ENCODE measurements at regions not wholly inside any gene's neighbourhood (a gene's known extent, or its start where the extent isn't known, plus 50 kb on each side); places are given as distances from the start of the nearest gene placed in this dataset.
"Not testable (repeated sequence)": the region's sequence is repeated elsewhere in the genome, so short reads cannot be mapped to it uniquely, and the experiment has no call there.

GRCh38 chr18:14641121-14641520, 97.7 kb upstream of the POTEC start:
- not testable (repeated sequence) for H4K5ac ChIP-seq (ENCODE audit: insufficient read length, low read depth, low read length); H3K27ac Mint-ChIP-seq; H3K79me2 ChIP-seq (ENCODE audit: insufficient read depth, low read length); H3K79me1 ChIP-seq (ENCODE audit: insufficient read depth, low read depth, low read length, poor library complexity, severe bottlenecking); H3K23ac ChIP-seq (ENCODE audit: insufficient read length, low read depth, low read length); H3K23me2 ChIP-seq (ENCODE audit: insufficient read length, low read depth, low read length, poor library complexity, severe bottlenecking); H3K4me3 Mint-ChIP-seq; H3K18ac ChIP-seq (ENCODE audit: insufficient read length, low read depth, low read length); H4K8ac ChIP-seq (replicated peaks; ENCODE audit: insufficient read length, low read depth, low read length); H2AK5ac ChIP-seq (ENCODE audit: insufficient read length, low read length); H2AFZ ChIP-seq (ENCODE audit: low read length); H2BK12ac ChIP-seq (ENCODE audit: insufficient read length, low read depth, low read length); H3K4me2 ChIP-seq (ENCODE audit: insufficient read depth, insufficient read length, low read length); H2BK5ac ChIP-seq (ENCODE audit: insufficient read length, low read length); H3K27me3 Mint-ChIP-seq (ENCODE audit: low read depth); H2BK15ac ChIP-seq (ENCODE audit: low read depth, low read length); H3K27me3 ChIP-seq (ENCODE audit: insufficient read depth, low read length); H3K4me1 ChIP-seq (ENCODE audit: insufficient read depth, low read length); H2BK20ac ChIP-seq (ENCODE audit: low read depth, low read length, poor library complexity, severe bottlenecking); H3K56ac ChIP-seq (ENCODE audit: insufficient read length, low read depth, low read length); H2BK120ac ChIP-seq (ENCODE audit: low read depth, low read length, poor library complexity, severe bottlenecking); H4K91ac ChIP-seq (ENCODE audit: insufficient read length, low read depth, low read length); H3K4me1 Mint-ChIP-seq; H3K4ac ChIP-seq (ENCODE audit: low read depth, low read length); H3K27ac ChIP-seq (ENCODE audit: insufficient read length, low read depth, low read length); H4K20me1 ChIP-seq (ENCODE audit: control insufficient read depth, insufficient read depth, insufficient read length); H3T11ph ChIP-seq (ENCODE audit: low read length); H3K9ac ChIP-seq (ENCODE audit: extremely low read depth, insufficient read length, low read length); H3K14ac ChIP-seq (ENCODE audit: insufficient read depth, low read length)
- Mint-ChIP-seq H3K9me3 (peaks cover 66 to 77% of the 10 kb centered on the region in 2 experiments), H3K36me3 (ENCODE audit: insufficient read depth in 1 of 3, low read depth in 3 of 3) (peaks cover 8 to 15% (median 11%) of the 10 kb centered on the region in 3 experiments; a peak in 6 of 7 replicates)
- DNase-seq: peak; percentile 27
- peaks cover 21% of the 10 kb centered on the region for H3K9me3 ChIP-seq (ENCODE audit: control insufficient read depth, low read depth, low read length)
- no CpG with 5 or more reads among the region's 13 CpGs for WGBS (ENCODE audit: extremely low coverage, insufficient read length, low lambda C conversion rate)

GRCh38 chr18:14643715-14644290, 100.4 kb upstream of the POTEC start:
- peaks cover 64 to 82% of the 10 kb centered on the region in 2 experiments for H3K9me3 Mint-ChIP-seq
- not testable (repeated sequence) for H4K8ac ChIP-seq (replicated peaks; ENCODE audit: insufficient read length, low read depth, low read length)

More at GRCh38 chr18:14643715-14644290, 100.4 kb upstream of the POTEC start:
- not testable (repeated sequence) for H4K20me1 ChIP-seq (ENCODE audit: control insufficient read depth, insufficient read depth, insufficient read length); H3K56ac ChIP-seq (ENCODE audit: insufficient read length, low read depth, low read length); H4K91ac ChIP-seq (ENCODE audit: insufficient read length, low read depth, low read length); H2BK20ac ChIP-seq (ENCODE audit: low read depth, low read length, poor library complexity, severe bottlenecking); H3K23me2 ChIP-seq (ENCODE audit: insufficient read length, low read depth, low read length, poor library complexity, severe bottlenecking); H2BK120ac ChIP-seq (ENCODE audit: low read depth, low read length, poor library complexity, severe bottlenecking); H3K18ac ChIP-seq (ENCODE audit: insufficient read length, low read depth, low read length); H3K4me1 ChIP-seq (ENCODE audit: insufficient read depth, low read length); H3K27me3 Mint-ChIP-seq (ENCODE audit: low read depth); H3K4me2 ChIP-seq (ENCODE audit: insufficient read depth, insufficient read length, low read length); H3K27me3 ChIP-seq (ENCODE audit: insufficient read depth, low read length); H3T11ph ChIP-seq (ENCODE audit: low read length); H3K27ac ChIP-seq (ENCODE audit: insufficient read length, low read depth, low read length); H2AK5ac ChIP-seq (ENCODE audit: insufficient read length, low read length); H2AFZ ChIP-seq (ENCODE audit: low read length); H3K27ac Mint-ChIP-seq; H4K5ac ChIP-seq (ENCODE audit: insufficient read length, low read depth, low read length); H3K4me3 Mint-ChIP-seq; H2BK15ac ChIP-seq (ENCODE audit: low read depth, low read length); DNase-seq; H3K23ac ChIP-seq (ENCODE audit: insufficient read length, low read depth, low read length); H3K79me1 ChIP-seq (ENCODE audit: insufficient read depth, low read depth, low read length, poor library complexity, severe bottlenecking); H3K79me2 ChIP-seq (ENCODE audit: insufficient read depth, low read length); H3K9ac ChIP-seq (ENCODE audit: extremely low read depth, insufficient read length, low read length); H3K14ac ChIP-seq (ENCODE audit: insufficient read depth, low read length); H2BK12ac ChIP-seq (ENCODE audit: insufficient read length, low read depth, low read length); H3K4ac ChIP-seq (ENCODE audit: low read depth, low read length); H3K4me1 Mint-ChIP-seq; H2BK5ac ChIP-seq (ENCODE audit: insufficient read length, low read length)
- peaks cover 14% of the 10 kb centered on the region for H3K9me3 ChIP-seq (ENCODE audit: control insufficient read depth, low read depth, low read length)
- H3K36me3 Mint-ChIP-seq (ENCODE audit: insufficient read depth in 1 of 3, low read depth in 3 of 3): peaks cover 7 to 11% (median 8%) of the 10 kb centered on the region in 3 experiments; a peak in 6 of 7 replicates
- WGBS (ENCODE audit: extremely low coverage, insufficient read length, low lambda C conversion rate): no CpG with 5 or more reads among the region's 8 CpGs

Measured in H9 (cell line).